GM12872 (cell line): ENCODE measurements at regions not wholly inside any gene's neighbourhood (a gene's known extent, or its start where the extent isn't known, plus 50 kb on each side); places are given as distances from the start of the nearest gene placed in this dataset.

ENCODE experiments used
- CTCF ChIP-seq: IDR thresholded peaks from 3 replicates; pipeline ENCODE4 v1.5.1; 2011; ENCODE audit warnings: low read depth, mild to moderate bottlenecking, low read length, moderate library complexity; ENCODE audit not compliant: insufficient read depth

GRCh38 chr1:238639861-238640260 is 746.5 kb upstream of the CHRM3 start:
- no peak for TF ChIP-seq CTCF

- no peak for TF ChIP-seq CTCF
Measured at GRCh38 chr1:238628110-238628509, 737.4 kb upstream of the ZP4 start.

GRCh38 chr1:238624776-238625175 is 734.1 kb upstream of the ZP4 start:
- TF ChIP-seq CTCF, result no peak

- TF ChIP-seq CTCF, result no peak
Measured at GRCh38 chr1:238621405-238621804, 730.7 kb upstream of the ZP4 start.

- TF ChIP-seq CTCF, result no peak
Measured at GRCh38 chr1:238619652-238620051, 728.9 kb upstream of the ZP4 start.

GRCh38 chr1:238611406-238611805 is 720.7 kb upstream of the ZP4 start:
- no peak for TF ChIP-seq CTCF

- TF ChIP-seq CTCF, result no peak
Measured at GRCh38 chr1:238608144-238608543, 717.4 kb upstream of the ZP4 start.

- TF ChIP-seq CTCF, result no peak
Measured at GRCh38 chr1:238606896-238607295, 716.2 kb upstream of the ZP4 start.
